ENCODE measurements at regions not wholly inside any gene's neighbourhood (a gene's known extent, or its start where the extent isn't known, plus 50 kb on each side); places are given as distances from the start of the nearest gene placed in this dataset.

DNA sequence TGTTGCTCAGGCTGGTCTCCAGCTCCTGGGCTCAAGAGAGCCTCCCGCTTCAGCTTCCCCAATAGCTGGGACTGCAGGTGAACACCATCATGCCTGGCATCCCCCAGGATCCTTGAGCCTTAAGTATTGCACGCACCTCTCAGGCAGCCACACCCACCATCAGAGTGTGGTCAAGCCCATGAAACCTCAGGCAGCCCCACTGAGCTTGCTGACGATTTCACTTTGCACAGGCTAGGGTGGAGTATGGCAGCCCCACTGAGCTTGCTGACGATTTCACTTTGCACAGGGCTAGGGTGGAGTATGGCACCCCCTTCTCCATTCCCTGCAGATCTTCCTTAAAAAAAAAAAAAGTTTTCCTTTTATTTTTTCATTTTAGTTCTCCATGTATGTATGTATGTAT is 57.2 kb downstream of the RHOXF2B start:
- no peak for TF ChIP-seq POLR2AphosphoS5 (IDR thresholded peaks at IDR 0.05)
- TF ChIP-seq, protein P1, sequence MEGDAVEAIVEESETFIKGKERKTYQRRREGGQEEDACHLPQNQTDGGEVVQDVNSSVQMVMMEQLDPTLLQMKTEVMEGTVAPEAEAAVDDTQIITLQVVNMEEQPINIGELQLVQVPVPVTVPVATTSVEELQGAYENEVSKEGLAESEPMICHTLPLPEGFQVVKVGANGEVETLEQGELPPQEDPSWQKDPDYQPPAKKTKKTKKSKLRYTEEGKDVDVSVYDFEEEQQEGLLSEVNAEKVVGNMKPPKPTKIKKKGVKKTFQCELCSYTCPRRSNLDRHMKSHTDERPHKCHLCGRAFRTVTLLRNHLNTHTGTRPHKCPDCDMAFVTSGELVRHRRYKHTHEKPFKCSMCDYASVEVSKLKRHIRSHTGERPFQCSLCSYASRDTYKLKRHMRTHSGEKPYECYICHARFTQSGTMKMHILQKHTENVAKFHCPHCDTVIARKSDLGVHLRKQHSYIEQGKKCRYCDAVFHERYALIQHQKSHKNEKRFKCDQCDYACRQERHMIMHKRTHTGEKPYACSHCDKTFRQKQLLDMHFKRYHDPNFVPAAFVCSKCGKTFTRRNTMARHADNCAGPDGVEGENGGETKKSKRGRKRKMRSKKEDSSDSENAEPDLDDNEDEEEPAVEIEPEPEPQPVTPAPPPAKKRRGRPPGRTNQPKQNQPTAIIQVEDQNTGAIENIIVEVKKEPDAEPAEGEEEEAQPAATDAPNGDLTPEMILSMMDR (IDR thresholded peaks at IDR 0.05), result no peak
